Ovary (tissue), 7 donors: ENCODE measurements at regions not wholly inside any gene's neighbourhood (a gene's known extent, or its start where the extent isn't known, plus 50 kb on each side); places are given as distances from the start of the nearest gene placed in this dataset.

Source experiments
- DNase-seq, 5 donors: peaks; one replicate each; pipeline ENCODE4 v3.0.0-alpha.2; 2019 to 2020
- H3K27ac ChIP-seq, 2 donors: fragments of 200-600 bp; one replicate each; pipeline versions ENCODE4 v1.5.1 to v1.8.0; 2019 to 2022
- H3K27me3 ChIP-seq: fragments of 200-600 bp; one replicate; pipeline ENCODE4 v1.8.0; 2022
- H3K36me3 ChIP-seq: fragments of 200-600 bp; sonication (generic); one replicate; pipeline ENCODE4 v1.5.1; 2019
- H3K4me1 ChIP-seq: one replicate; pipeline ENCODE4 v1.8.1; 2013; ENCODE audit warnings: mild to moderate bottlenecking, moderate library complexity; ENCODE audit not compliant: insufficient read depth
- H3K4me3 ChIP-seq: fragments of 200-600 bp; sonication (generic); one replicate; pipeline ENCODE4 v1.5.1; 2017
- H3K9me3 ChIP-seq, 2 donors: fragments of 200-600 bp in 1 of 2; sonication (generic) in 1 of 2; one replicate each; pipeline versions ENCODE4 v1.5.1 to v1.8.1; 2013 to 2019; ENCODE audit warnings: mild to moderate bottlenecking in 1 of 2, moderate library complexity in 1 of 2
- EP300 ChIP-seq: sonication (generic); formaldehyde crosslinking; IDR thresholded peaks from one replicate; pipeline ENCODE4 v1.6.1; 2017; ENCODE audit warnings: antibody characterized with exemption
- POLR2A ChIP-seq: fragments of 450-650 bp; IDR thresholded peaks from one replicate; pipeline ENCODE4 v1.6.1; 2017; ENCODE audit warnings: antibody characterized with exemption, mild to moderate bottlenecking, moderate library complexity
- WGBS, 3 donors: extraction: QIAGEN DNeasy Blood & Tissue Kit in 1 of 3; methylation state at CpG; one replicate each; pipeline versions ENCODE4 v1.1.5 to v1.1.7; 2013 to 2017; 5-methylcytosine and 5-hydroxymethylcytosine counted together
- intact Hi-C, 4 donors: fragments of 100-400 bp; cut with DNase I; formaldehyde crosslinking; loops; one replicate each; pipeline versions ENCODE4 v1.11.0 to v1.15.1; 2022 to 2023
- TF ChIP-seq, protein P1 (sequence below), 3 donors: fragments of 450-650 bp in 2 of 3; fragments of 200-600 bp in 1 of 3; IDR thresholded peaks; one replicate each; pipeline versions ENCODE4 v1.5.1 to v1.8.0; 2016 to 2022; ENCODE audit warnings: antibody characterized with exemption in 3 of 3, mild to moderate bottlenecking in 1 of 3
- donor health status: DM: no; HTN: no; CAD: no; lungs with moderate emphysema.
- donor health status: DM: no; HTN: no; CAD: no.
- donor health status: Bipolar disorder and iron deficiency.
- donor health status: DM: no; HTN: no; CAD: no.
- donor health status: DM: yes; HTN: yes; CAD: no.

DNA sequence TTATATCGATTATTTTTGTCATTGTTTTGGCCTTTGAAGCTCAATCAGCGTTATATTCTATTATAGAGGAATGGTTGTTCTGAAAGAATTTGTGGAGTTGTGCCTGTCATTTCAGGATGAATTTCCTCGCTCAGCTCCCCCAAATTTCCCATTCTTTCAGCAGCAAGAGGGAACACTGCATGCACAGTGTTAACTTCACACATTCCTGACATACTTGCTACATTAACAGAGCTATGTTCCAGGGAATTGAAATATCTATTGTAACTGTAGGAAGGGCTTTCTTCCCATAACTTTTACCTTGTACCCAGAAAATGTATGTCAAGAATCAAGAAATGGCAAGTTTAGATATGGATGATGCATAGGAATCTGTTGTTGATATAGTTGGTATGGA is 379.0 kb downstream of the LRIG3 start:
- TF ChIP-seq POLR2A, result no peak
- TF ChIP-seq, protein P1, sequence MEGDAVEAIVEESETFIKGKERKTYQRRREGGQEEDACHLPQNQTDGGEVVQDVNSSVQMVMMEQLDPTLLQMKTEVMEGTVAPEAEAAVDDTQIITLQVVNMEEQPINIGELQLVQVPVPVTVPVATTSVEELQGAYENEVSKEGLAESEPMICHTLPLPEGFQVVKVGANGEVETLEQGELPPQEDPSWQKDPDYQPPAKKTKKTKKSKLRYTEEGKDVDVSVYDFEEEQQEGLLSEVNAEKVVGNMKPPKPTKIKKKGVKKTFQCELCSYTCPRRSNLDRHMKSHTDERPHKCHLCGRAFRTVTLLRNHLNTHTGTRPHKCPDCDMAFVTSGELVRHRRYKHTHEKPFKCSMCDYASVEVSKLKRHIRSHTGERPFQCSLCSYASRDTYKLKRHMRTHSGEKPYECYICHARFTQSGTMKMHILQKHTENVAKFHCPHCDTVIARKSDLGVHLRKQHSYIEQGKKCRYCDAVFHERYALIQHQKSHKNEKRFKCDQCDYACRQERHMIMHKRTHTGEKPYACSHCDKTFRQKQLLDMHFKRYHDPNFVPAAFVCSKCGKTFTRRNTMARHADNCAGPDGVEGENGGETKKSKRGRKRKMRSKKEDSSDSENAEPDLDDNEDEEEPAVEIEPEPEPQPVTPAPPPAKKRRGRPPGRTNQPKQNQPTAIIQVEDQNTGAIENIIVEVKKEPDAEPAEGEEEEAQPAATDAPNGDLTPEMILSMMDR (IDR thresholded peaks at IDR 0.05), result no peak
- no peak for TF ChIP-seq EP300
- no peak overlapping the region for H3K27ac ChIP-seq
- H3K4me1 ChIP-seq, result no peaks in the 10 kb centered on the region
- H3K27me3 ChIP-seq, result no peaks in the 10 kb centered on the region
- no peaks in the 10 kb centered on the region for H3K36me3 ChIP-seq
- no peaks in the 10 kb centered on the region for H3K9me3 ChIP-seq
- no peak for DNase-seq
- WGBS, 3 donors, result 94 to 96% (median 95%) methylated on average over 3 of the region's 3 CpGs
- intact Hi-C loops, result loop anchor here in 1 of 4 donors (5.0 kb wide), 1 partner anchor 611 kb away; no protein-coding TSS in a partner anchor
- no peak overlapping the region for H3K4me3 ChIP-seq

DNA sequence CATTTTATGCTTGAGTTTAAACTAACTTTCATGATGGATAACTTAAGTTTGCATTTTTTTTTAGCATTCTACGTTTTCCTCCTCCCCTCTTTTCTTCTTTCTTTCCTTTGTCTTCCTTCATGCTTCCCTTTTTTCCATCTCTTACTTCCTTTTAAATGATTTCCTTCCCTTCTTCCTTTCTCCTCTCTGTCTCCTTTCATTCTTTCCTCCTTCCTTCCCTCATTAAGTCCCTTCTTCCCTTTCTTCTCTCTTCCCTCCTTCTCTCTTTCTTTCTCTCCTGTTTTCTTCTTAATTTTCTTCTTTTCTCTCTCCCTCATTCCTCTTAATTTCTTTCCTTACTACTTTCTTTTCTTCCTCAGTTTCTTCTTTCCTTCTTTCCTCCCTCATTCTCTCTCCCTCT is 376.0 kb downstream of the LRIG3 start:
- WGBS, 3 donors, result 91 to 97% (median 94%) methylated on average over 1 of the region's 1 CpG
- intact Hi-C loops, result loop anchor here in 1 of 4 donors (5.0 kb wide), 1 partner anchor 608 kb away; no protein-coding TSS in a partner anchor
- TF ChIP-seq EP300 (no peak), POLR2A (no peak)
- TF ChIP-seq, protein P1 (IDR thresholded peaks at IDR 0.05), result no peak
- Histone ChIP-seq H3K27ac (no peak overlapping the region), H3K9me3 (no peaks in the 10 kb centered on the region), H3K36me3 (no peaks in the 10 kb centered on the region), H3K4me1 (no peaks in the 10 kb centered on the region), H3K4me3 (no peak overlapping the region), H3K27me3 (no peaks in the 10 kb centered on the region)
- DNase-seq, result no peak

DNA sequence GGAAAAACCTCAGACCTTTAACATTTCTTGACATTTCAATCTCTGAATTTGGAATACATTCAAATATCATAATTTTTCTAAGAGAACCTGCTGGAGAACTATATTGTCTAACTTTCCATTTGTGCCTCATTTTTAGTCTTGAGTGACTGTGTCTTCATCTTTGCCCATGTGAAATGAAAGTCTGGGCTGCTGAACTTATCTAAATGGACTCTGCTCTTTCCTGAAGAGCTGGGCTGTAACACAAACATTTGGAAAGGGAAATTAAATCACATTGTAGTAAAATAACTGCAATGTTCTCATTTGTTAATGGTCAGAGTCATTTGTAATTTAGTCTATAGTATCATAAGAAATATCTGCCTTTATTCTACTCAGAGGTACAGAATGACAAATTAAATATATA is 373.1 kb downstream of the LRIG3 start:
- H3K4me1 ChIP-seq, result no peaks in the 10 kb centered on the region
- intact Hi-C loops, result no loop called here
- no peaks in the 10 kb centered on the region for H3K9me3 ChIP-seq
- TF ChIP-seq, protein P1 (IDR thresholded peaks at IDR 0.05), result no peak
- no peak overlapping the region for H3K4me3 ChIP-seq
- no peak for DNase-seq
- no peaks in the 10 kb centered on the region for H3K36me3 ChIP-seq
- H3K27ac ChIP-seq, result no peak overlapping the region
- H3K27me3 ChIP-seq, result no peaks in the 10 kb centered on the region

DNA sequence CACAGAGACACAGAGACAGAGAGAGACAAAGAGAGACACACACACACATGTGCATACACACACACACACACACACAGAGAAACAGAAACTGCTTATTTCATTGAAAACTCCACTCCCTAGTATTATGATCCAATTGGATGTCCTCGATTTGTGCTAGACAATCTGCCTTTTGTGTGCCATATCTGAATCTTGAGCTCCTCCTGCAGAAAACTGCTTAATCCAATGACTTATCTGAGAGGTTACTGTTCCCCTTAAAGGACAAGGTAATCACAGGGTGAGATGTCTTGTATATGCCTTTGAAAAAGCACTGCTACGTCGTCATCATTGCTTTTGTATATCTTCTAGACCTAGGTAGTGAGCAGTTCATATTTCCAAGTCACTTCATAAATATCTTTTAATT is 371.5 kb downstream of the LRIG3 start:
- no peaks in the 10 kb centered on the region for H3K9me3 ChIP-seq
- intact Hi-C loops, result no loop called here
- 92 to 97% (median 95%) methylated on average over 3 of the region's 3 CpGs for WGBS, 3 donors

More for the DNA sequence above, 371.5 kb downstream of the LRIG3 start:
- no peak for DNase-seq
- no peak overlapping the region for H3K27ac ChIP-seq
- no peak for TF ChIP-seq POLR2A
- TF ChIP-seq, protein P1 (IDR thresholded peaks at IDR 0.05), result no peak
- TF ChIP-seq EP300, result no peak
- H3K36me3 ChIP-seq, result no peaks in the 10 kb centered on the region
- H3K4me1 ChIP-seq, result no peaks in the 10 kb centered on the region
- no peak overlapping the region for H3K4me3 ChIP-seq
- H3K27me3 ChIP-seq, result no peaks in the 10 kb centered on the region
